Retinal pigment epithelial cell (primary cell): ENCODE measurements at regions not wholly inside any gene's neighbourhood (a gene's known extent, or its start where the extent isn't known, plus 50 kb on each side); places are given as distances from the start of the nearest gene placed in this dataset.
"Not testable (repeated sequence)": the region's sequence is repeated elsewhere in the genome, so short reads cannot be mapped to it uniquely, and the experiment has no call there.

Experiments
- DNase-seq: peaks from one replicate; pipeline ENCODE4 v3.0.0-alpha.2; 2010; ENCODE audit warnings: low read depth
- H3K4me3 ChIP-seq: 2 replicates; pipeline ENCODE4 v1.5.1; 2011; ENCODE audit warnings: mild to moderate bottlenecking, low read length, control low read depth, moderate library complexity
- TF ChIP-seq, protein P1 (sequence below): conservative IDR thresholded peaks from 2 replicates; pipeline ENCODE4 v1.5.1; 2011; ENCODE audit warnings: low read depth, low read length, control low read depth, inconsistent platforms

DNA sequence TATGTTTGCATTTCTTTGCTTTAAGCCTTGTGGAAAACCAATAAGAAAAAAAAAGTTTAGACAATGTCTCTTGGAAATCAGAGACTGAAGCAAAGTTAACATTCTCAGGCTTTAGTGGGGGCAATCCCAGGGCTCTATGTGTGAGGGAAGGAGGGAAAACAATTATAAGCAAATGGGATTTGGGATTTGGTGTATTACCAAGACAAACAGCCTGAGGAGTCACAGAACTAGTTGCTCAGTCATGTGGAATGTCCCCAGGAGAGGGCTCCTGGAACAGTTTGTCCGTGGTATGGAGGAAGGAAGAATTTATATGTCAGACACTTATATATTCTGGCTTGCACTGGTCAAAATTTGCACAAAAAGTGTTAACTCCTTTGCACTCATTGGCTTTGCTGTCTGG lies 562.9 kb upstream of the TPK1 start:
- TF ChIP-seq, protein P1, sequence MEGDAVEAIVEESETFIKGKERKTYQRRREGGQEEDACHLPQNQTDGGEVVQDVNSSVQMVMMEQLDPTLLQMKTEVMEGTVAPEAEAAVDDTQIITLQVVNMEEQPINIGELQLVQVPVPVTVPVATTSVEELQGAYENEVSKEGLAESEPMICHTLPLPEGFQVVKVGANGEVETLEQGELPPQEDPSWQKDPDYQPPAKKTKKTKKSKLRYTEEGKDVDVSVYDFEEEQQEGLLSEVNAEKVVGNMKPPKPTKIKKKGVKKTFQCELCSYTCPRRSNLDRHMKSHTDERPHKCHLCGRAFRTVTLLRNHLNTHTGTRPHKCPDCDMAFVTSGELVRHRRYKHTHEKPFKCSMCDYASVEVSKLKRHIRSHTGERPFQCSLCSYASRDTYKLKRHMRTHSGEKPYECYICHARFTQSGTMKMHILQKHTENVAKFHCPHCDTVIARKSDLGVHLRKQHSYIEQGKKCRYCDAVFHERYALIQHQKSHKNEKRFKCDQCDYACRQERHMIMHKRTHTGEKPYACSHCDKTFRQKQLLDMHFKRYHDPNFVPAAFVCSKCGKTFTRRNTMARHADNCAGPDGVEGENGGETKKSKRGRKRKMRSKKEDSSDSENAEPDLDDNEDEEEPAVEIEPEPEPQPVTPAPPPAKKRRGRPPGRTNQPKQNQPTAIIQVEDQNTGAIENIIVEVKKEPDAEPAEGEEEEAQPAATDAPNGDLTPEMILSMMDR: no peak
- H3K4me3 ChIP-seq: no peak overlapping the region
- no peak for DNase-seq

DNA sequence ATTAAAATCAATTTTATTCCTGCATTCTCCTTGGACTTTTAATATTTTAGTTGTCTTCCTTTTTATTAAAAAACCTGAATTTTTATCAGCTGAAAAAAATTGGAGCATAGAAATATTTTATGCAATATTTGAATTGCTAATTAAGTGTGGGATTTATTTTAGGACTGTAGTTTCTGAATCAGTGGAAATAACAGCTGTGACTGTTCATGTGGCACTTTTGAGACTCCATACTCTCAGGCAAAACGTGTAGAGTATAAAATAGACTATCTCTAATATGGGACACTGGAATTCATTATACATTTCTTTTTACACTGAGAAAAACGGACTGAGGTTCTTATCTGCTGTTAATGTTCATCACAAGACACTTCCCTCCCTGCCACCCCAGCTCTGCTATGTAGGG lies 558.3 kb upstream of the TPK1 start:
- TF ChIP-seq, protein P1: no peak

DNA sequence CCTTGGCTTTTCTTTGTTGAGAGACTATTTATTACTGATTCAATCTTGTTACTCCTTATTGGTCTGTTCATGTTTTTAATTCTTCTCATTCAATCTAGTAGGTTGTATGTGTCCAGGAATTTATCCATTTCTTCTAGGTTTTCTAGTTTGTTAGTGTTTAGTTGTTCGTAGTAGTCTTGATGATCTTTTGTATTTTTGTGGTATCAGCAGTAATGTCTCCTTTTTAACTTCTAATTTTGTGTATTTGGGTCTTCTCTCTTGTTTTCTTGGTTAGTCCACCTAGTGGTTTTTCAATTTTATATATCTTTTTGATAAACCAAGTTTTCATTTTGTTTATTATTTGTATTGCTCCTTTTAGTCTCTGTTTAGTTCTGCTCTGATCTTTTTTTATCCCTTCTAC lies 546.9 kb upstream of the TPK1 start:
- TF ChIP-seq, protein P1: no peak
- no peak for DNase-seq
- no peak overlapping the region for H3K4me3 ChIP-seq

More for the DNA sequence above, 558.3 kb upstream of the TPK1 start:
- DNase-seq: no peak
- H3K4me3 ChIP-seq: no peak overlapping the region

DNA sequence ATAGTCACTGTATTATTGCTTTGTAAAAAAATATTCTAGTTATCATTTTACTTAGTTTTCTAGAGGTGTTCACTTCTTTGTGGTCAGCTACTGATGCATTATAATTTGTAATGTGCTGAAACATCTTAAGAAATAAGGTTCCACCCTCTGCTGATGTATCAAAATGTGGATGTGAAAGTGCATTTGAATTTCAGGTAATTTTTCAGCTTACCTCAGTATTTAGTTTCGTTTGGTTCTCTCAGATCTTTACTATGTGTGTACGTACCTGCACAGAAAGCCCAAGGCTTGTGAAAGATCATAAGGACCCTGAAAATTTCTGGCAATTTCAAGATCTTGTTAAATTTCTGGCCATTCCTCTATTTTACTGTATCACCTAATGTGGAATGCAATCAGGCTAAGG lies 542.3 kb upstream of the TPK1 start:
- H3K4me3 ChIP-seq: no peak overlapping the region
- TF ChIP-seq, protein P1: no peak
- DNase-seq: no peak

DNA sequence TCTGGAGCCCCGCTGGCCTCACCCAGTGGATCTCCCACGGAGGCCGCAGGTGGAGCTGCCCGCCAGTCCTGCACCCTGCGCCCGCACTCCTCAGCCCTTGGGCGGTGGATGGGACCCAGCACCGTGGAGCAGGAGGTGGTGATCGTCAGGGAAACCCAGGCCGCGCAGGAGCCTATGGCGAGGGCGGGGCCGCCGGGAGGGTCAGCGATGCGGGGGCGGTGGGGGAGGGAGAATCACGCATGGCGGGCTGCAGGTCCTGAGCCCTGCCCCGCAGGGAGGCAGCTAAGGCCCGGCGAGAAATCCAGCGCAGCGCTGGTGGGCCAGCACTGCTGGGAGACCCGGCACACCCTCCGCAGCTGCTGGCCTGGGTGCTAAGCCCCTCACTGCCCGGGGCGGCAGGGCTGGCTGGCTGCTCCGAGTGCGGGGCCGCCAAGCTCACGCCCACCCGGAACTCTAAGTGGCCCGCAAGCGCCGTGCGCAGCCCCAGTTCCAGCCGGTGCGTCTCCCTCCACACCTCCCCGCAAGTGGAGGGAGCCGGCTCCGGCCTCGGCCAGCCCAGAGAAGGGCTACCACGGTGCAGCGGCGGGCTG lies 524.8 kb upstream of the TPK1 start:
- TF ChIP-seq, protein P1: no peak
- no peak for DNase-seq
- no peak overlapping the region for H3K4me3 ChIP-seq

DNA sequence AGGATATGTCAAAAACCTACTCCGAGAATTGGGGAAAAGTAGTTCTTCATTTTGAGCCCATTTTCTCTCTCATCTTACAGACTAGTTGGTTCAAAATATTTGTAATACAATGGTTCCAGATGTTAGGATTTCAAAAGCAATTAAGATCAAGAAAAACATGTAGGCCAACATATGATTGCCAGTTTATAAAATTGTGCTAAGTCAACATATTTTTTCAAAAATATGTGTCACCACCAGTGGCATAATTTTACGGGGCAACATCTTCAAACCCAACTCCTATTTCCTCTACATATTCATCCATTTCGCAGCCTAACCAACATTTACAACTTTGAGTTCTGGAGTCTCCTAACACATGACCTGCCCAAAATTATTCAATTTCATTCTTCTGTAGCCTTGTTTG lies 514.5 kb upstream of the TPK1 start:
- no peak overlapping the region for H3K4me3 ChIP-seq
- no peak for DNase-seq
- TF ChIP-seq, protein P1: no peak

DNA sequence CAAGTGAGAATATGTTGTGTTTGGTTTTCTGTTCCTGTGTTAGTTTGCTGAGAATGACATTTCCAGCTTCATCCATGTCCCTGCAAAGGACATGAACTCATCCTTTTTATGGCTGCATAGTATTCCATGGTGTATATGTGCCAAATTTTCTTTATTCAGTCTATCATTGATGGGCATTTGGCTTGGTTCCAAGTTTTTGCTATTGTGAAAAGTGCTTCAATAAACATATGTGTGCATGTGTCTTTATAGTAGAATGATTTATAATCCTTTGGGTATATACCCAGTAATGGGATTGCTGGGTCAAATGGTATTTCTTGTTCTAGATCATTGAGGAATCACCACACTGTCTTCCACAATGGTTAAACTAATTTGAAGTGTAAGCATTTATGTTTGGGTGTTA lies 513.6 kb upstream of the TPK1 start:
- DNase-seq, H3K4me3 ChIP-seq: not testable (repeated sequence)

DNA sequence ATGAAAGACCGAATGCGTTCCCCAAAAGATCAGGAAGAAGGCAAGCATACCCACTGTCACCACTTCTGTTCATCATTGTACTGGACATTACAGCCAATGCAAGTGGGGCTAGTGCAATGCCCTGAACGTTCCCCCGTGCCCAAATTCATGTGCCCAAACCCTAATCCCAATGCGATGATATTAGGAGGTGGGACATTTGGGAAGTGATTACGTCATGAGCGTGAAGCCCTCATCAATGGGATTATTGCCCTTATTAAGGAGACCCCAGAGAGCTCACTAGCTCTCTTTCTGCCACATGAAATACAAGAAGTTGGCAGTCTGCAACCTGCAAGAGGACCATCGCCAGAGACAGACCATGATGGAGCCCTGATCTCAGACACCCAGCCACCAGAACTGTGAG lies 511.4 kb upstream of the TPK1 start:
- H3K4me3 ChIP-seq: no peak overlapping the region
- no peak for DNase-seq
- TF ChIP-seq, protein P1: no peak
